Neural cell (in vitro differentiated cells): ENCODE measurements at regions not wholly inside any gene's neighbourhood (a gene's known extent, or its start where the extent isn't known, plus 50 kb on each side); places are given as distances from the start of the nearest gene placed in this dataset.

Experiments used
- H2AFZ ChIP-seq: fragments of 200-600, 300-800 bp; sonication (generic), shearing (Covaris generic); 2 replicates; pipeline ENCODE4 v1.6.0; 2014; ENCODE audit warnings: low read depth, mild to moderate bottlenecking, antibody characterized with exemption, low read length, moderate library complexity
- H3F3A ChIP-seq: fragments of 200-600 bp; shearing (Covaris generic); 2 replicates; pipeline ENCODE4 v1.6.1; 2016; ENCODE audit warnings: mild to moderate bottlenecking, moderate library complexity, mixed read lengths, antibody characterized with exemption, low read length; ENCODE audit not compliant: insufficient read depth, poor library complexity, severe bottlenecking
- H3K27ac ChIP-seq: fragments of 200-600, 300-800 bp; sonication (generic), shearing (Covaris generic); 2 replicates; pipeline ENCODE4 v1.5.1; 2014; ENCODE audit warnings: mild to moderate bottlenecking, low read length, moderate library complexity
- H3K27me3 ChIP-seq: fragments of 300-800, 200-600 bp; sonication (generic), shearing (Covaris generic); 2 replicates; pipeline ENCODE4 v1.6.0; 2014; ENCODE audit warnings: mild to moderate bottlenecking, low read depth, low read length, moderate library complexity; ENCODE audit not compliant: insufficient read depth
- H3K36me3 ChIP-seq: fragments of 300-800, 200-600 bp; sonication (generic), shearing (Covaris generic); 2 replicates; pipeline ENCODE4 v1.5.1; 2014; ENCODE audit warnings: mild to moderate bottlenecking, antibody characterized with exemption, low read length, moderate library complexity; ENCODE audit not compliant: insufficient read depth
- H3K4me2 ChIP-seq: fragments of 300-800, 200-600 bp; sonication (generic), shearing (Covaris generic); 2 replicates; pipeline ENCODE4 v1.6.0; 2014; ENCODE audit warnings: mild to moderate bottlenecking, low read length
- H3K4me3 ChIP-seq: fragments of 300-800, 200-600 bp; sonication (generic), shearing (Covaris generic); 2 replicates; pipeline ENCODE4 v1.5.1; 2014; ENCODE audit warnings: mild to moderate bottlenecking, low read length, moderate library complexity
- H3K79me2 ChIP-seq: fragments of 200-600 bp; shearing (Covaris generic); replicated peaks from 2 replicates; pipeline ENCODE4 v1.6.0; 2014; ENCODE audit warnings: mild to moderate bottlenecking, low read length, moderate library complexity; ENCODE audit not compliant: insufficient read depth
- H3K9ac ChIP-seq: fragments of 300-800, 200-600 bp; sonication (generic), shearing (Covaris generic); 2 replicates; pipeline ENCODE4 v1.6.1; 2016; ENCODE audit warnings: mild to moderate bottlenecking, low read length, mixed read lengths
- H3K9me2 ChIP-seq: fragments of 200-600 bp; shearing (Covaris generic); 2 replicates; pipeline ENCODE4 v1.6.1; 2016; ENCODE audit warnings: mild to moderate bottlenecking, low read length, mixed read lengths; ENCODE audit not compliant: insufficient read depth
- H3K9me3 ChIP-seq: fragments of 200-600, 300-800 bp; sonication (generic), shearing (Covaris generic); 2 replicates; pipeline ENCODE4 v1.6.1; 2016; ENCODE audit warnings: mild to moderate bottlenecking, mixed run types, low read length, moderate library complexity, mixed read lengths
- H4K20me1 ChIP-seq: fragments of 200-600 bp; shearing (Covaris generic); 2 replicates; pipeline ENCODE4 v1.6.1; 2016; ENCODE audit warnings: mild to moderate bottlenecking, mixed run types; ENCODE audit not compliant: insufficient read depth
- EP300 ChIP-seq: fragments of 450-650 bp; conservative IDR thresholded peaks from 2 replicates; pipeline ENCODE4 v1.6.1; 2014; ENCODE audit warnings: antibody characterized with exemption, mild to moderate bottlenecking, moderate library complexity; ENCODE audit not compliant: poor library complexity, severe bottlenecking
- EZH2 ChIP-seq: fragments of 200-600, 300-800 bp; shearing (Covaris generic), sonication (generic); IDR thresholded peaks from 2 replicates; pipeline ENCODE4 v1.6.1; 2014; ENCODE audit warnings: antibody characterized with exemption, low read length, borderline replicate concordance, mild to moderate bottlenecking; ENCODE audit not compliant: insufficient read depth, poor library complexity, severe bottlenecking
- MXI1 ChIP-seq: fragments of 450-650 bp; conservative IDR thresholded peaks from 2 replicates; pipeline ENCODE4 v1.6.1; 2014; ENCODE audit warnings: antibody characterized with exemption, mild to moderate bottlenecking; ENCODE audit not compliant: poor library complexity, severe bottlenecking
- POLR2AphosphoS5 ChIP-seq: IDR thresholded peaks from 2 replicates; pipeline ENCODE4 v1.6.1; 2012
- RAD21 ChIP-seq: fragments of 450-650 bp; conservative IDR thresholded peaks from 2 replicates; pipeline ENCODE4 v1.6.1; 2014; ENCODE audit warnings: antibody characterized with exemption, mild to moderate bottlenecking, moderate library complexity
- SMC3 ChIP-seq: fragments of 450-650 bp; conservative IDR thresholded peaks from 2 replicates; pipeline ENCODE4 v1.6.1; 2014; ENCODE audit warnings: antibody characterized with exemption, mild to moderate bottlenecking, moderate library complexity; ENCODE audit not compliant: poor library complexity
- TAF1 ChIP-seq: IDR thresholded peaks from 2 replicates; pipeline ENCODE4 v1.6.1; 2012; ENCODE audit warnings: low read depth
- TF ChIP-seq, protein P1 (sequence below): fragments of 450-650 bp; IDR thresholded peaks from 2 replicates; pipeline ENCODE4 v1.5.1; 2014; ENCODE audit warnings: antibody characterized with exemption, mild to moderate bottlenecking, moderate library complexity; ENCODE audit not compliant: poor library complexity, severe bottlenecking
- TF ChIP-seq, protein P2 (sequence below): IDR thresholded peaks from 2 replicates; pipeline ENCODE4 v1.6.1; 2012; ENCODE audit warnings: borderline replicate concordance

DNA sequence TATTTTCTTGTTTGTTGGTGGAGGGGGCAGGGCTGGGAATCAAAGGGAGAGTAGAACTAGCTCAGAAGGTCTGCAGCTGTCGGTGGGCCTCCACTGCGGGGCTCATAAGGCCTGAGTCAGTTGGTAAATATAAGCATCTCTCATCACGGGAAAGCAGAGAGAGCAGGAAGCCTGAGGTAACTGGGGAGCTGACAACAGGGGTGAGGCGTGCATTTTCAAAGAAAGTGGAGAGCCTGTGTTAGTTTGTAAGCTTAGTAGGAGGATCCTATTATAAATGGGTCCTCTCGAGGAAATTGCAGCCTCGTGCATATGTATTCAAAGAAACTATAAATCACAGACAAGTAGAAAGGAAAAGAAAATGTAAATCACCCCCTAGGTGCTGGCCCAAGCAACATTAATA, 221.0 kb upstream of the CDH13 start:
- TF ChIP-seq SMC3 = no peak
- TF ChIP-seq, protein P1, sequence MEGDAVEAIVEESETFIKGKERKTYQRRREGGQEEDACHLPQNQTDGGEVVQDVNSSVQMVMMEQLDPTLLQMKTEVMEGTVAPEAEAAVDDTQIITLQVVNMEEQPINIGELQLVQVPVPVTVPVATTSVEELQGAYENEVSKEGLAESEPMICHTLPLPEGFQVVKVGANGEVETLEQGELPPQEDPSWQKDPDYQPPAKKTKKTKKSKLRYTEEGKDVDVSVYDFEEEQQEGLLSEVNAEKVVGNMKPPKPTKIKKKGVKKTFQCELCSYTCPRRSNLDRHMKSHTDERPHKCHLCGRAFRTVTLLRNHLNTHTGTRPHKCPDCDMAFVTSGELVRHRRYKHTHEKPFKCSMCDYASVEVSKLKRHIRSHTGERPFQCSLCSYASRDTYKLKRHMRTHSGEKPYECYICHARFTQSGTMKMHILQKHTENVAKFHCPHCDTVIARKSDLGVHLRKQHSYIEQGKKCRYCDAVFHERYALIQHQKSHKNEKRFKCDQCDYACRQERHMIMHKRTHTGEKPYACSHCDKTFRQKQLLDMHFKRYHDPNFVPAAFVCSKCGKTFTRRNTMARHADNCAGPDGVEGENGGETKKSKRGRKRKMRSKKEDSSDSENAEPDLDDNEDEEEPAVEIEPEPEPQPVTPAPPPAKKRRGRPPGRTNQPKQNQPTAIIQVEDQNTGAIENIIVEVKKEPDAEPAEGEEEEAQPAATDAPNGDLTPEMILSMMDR = no peak
- TF ChIP-seq POLR2AphosphoS5 = no peak
- TF ChIP-seq, protein P2, sequence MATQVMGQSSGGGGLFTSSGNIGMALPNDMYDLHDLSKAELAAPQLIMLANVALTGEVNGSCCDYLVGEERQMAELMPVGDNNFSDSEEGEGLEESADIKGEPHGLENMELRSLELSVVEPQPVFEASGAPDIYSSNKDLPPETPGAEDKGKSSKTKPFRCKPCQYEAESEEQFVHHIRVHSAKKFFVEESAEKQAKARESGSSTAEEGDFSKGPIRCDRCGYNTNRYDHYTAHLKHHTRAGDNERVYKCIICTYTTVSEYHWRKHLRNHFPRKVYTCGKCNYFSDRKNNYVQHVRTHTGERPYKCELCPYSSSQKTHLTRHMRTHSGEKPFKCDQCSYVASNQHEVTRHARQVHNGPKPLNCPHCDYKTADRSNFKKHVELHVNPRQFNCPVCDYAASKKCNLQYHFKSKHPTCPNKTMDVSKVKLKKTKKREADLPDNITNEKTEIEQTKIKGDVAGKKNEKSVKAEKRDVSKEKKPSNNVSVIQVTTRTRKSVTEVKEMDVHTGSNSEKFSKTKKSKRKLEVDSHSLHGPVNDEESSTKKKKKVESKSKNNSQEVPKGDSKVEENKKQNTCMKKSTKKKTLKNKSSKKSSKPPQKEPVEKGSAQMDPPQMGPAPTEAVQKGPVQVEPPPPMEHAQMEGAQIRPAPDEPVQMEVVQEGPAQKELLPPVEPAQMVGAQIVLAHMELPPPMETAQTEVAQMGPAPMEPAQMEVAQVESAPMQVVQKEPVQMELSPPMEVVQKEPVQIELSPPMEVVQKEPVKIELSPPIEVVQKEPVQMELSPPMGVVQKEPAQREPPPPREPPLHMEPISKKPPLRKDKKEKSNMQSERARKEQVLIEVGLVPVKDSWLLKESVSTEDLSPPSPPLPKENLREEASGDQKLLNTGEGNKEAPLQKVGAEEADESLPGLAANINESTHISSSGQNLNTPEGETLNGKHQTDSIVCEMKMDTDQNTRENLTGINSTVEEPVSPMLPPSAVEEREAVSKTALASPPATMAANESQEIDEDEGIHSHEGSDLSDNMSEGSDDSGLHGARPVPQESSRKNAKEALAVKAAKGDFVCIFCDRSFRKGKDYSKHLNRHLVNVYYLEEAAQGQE = no peak
- no peak for TF ChIP-seq MXI1
- no peak for TF ChIP-seq EP300
- no peak for TF ChIP-seq RAD21
- TF ChIP-seq TAF1 = no peak
- no peak for TF ChIP-seq EZH2
- Histone ChIP-seq H3K4me2 (no peak overlapping the region), H3K9me3 (no peaks in the 10 kb centered on the region), H2AFZ (no peak overlapping the region), H3K4me3 (no peak overlapping the region), H3F3A (no peaks in the 10 kb centered on the region), H3K9me2 (no peaks in the 10 kb centered on the region), H3K36me3 (no peaks in the 10 kb centered on the region), H3K9ac (no peak overlapping the region), H4K20me1 (no peaks in the 10 kb centered on the region), H3K79me2 (no peaks in the 10 kb centered on the region), H3K27me3 (no peaks in the 10 kb centered on the region), H3K27ac (no peak overlapping the region)

DNA sequence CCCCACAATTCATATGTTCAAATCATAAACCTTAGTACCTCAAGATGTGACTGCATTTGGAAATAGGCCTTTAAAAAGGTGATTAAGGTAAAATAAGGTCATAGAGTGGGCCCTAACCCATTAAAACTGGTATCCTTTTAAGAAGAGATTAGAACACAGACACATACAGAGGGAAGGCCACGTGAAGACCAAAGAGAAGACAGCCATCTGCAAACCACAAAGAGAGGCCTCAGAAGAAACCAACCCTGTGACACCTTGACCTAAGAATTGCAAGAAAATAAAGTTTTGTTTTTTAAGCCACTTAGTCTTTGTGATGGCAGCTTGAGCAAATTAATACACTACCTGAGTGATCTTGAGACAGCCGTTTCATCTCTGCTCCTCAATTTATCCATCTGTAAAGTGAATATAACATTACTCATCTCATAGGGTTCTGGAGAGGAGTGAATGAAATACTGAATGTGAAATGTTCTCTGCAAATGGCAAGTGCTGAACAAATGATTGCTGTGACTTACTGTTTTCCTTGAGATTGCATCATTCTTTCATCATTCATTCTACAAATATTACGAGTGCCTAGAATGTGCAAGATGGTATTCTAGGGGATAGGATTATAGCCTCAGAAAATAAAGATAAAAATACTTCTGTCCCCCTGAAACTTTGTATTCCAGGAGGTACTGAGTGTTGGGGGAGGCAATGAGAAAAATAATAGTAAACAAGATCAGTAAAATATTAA, 222.0 kb upstream of the CDH13 start:
- H3K4me3 ChIP-seq = no peak overlapping the region
- no peaks in the 10 kb centered on the region for H3K36me3 ChIP-seq
- H3K4me2 ChIP-seq = no peak overlapping the region
- no peaks in the 10 kb centered on the region for H4K20me1 ChIP-seq
- no peaks in the 10 kb centered on the region for H3F3A ChIP-seq
- H3K9me2 ChIP-seq = no peaks in the 10 kb centered on the region
- TF ChIP-seq MXI1 (no peak), EZH2 (no peak), RAD21 (no peak), POLR2AphosphoS5 (no peak), TAF1 (no peak), EP300 (no peak), SMC3 (no peak)
- TF ChIP-seq, protein P2 = no peak
- TF ChIP-seq, protein P1 = no peak
- H3K9ac ChIP-seq = no peak overlapping the region
- H3K79me2 ChIP-seq = no peaks in the 10 kb centered on the region
- no peaks in the 10 kb centered on the region for H3K27me3 ChIP-seq
- H3K9me3 ChIP-seq = no peaks in the 10 kb centered on the region
- no peak overlapping the region for H3K27ac ChIP-seq
- no peak overlapping the region for H2AFZ ChIP-seq
